ENCODE measurements at regions not wholly inside any gene's neighbourhood (a gene's known extent, or its start where the extent isn't known, plus 50 kb on each side); places are given as distances from the start of the nearest gene placed in this dataset.

DNA sequence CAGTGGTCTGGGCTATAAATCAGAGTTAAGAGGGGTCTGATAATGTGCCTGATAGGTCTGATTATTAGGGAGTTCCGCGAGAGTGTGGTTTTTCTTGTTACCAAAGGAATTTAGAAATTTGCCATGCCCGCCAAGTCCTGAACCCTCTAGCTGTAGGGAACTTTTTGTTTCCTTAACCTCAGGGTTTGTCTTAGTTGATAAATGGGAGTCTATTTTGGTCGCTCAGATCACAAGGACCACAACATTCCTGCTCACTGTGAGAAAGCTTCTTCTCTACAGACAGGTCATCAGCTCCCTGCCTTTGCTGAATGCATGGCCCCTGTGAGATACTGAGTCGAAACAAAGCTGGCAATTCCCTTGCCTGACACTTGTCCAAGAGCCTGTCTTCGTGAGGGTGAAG, 497.8 kb downstream of the HS3ST4 start:
- TF ChIP-seq, protein P1, sequence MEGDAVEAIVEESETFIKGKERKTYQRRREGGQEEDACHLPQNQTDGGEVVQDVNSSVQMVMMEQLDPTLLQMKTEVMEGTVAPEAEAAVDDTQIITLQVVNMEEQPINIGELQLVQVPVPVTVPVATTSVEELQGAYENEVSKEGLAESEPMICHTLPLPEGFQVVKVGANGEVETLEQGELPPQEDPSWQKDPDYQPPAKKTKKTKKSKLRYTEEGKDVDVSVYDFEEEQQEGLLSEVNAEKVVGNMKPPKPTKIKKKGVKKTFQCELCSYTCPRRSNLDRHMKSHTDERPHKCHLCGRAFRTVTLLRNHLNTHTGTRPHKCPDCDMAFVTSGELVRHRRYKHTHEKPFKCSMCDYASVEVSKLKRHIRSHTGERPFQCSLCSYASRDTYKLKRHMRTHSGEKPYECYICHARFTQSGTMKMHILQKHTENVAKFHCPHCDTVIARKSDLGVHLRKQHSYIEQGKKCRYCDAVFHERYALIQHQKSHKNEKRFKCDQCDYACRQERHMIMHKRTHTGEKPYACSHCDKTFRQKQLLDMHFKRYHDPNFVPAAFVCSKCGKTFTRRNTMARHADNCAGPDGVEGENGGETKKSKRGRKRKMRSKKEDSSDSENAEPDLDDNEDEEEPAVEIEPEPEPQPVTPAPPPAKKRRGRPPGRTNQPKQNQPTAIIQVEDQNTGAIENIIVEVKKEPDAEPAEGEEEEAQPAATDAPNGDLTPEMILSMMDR (IDR thresholded peaks at IDR 0.05; ENCODE audit: insufficient read depth, low read depth, low read length, missing control alignments), result no peak
- no peak overlapping the region for H3K4me3 ChIP-seq (ENCODE audit: low read depth, low read length)
- no peak for DNase-seq (ENCODE audit: low read depth)

DNA sequence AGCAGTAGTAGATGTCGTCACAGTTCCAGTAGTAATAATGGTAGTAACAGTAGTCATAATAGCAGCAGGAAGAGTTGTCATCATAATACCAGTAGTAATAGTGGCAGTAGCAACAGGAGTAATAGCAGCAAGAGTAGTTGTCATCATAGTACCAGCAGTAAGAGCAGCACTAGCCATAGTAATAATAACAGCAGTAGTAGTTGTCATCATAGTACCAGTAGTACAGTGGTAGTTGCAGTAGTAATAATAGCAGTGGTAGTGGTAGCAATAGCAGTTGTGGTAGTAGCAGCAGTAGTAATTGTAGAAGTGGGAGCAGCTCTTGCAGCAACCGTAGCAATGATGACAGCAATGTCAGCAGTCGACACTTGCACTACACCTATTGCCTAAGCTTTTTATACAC, 502.8 kb downstream of the HS3ST4 start:
- TF ChIP-seq, protein P1 (IDR thresholded peaks at IDR 0.05; ENCODE audit: insufficient read depth, low read depth, low read length, missing control alignments), result no peak
- DNase-seq (ENCODE audit: low read depth), result no peak
- no peak overlapping the region for H3K4me3 ChIP-seq (ENCODE audit: low read depth, low read length)

DNA sequence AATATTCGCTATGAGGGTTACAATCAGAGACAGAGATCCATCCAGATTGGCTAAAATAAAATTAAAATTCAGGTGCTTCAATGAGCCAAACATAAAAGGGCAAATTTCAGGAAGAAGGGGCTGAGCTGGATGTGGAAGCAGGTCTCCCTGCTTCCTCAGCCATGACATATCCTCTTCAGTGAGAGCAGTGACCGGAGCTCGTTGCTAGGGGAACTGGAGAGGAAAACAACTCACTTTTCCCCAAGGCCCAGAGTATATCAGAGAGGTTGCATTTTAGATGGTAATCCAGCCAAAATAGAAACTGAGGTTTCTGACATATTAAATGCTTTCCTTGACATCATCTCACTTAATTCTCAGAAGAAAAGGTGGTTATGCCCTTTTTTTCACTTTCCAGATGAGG, 503.5 kb downstream of the HS3ST4 start:
- TF ChIP-seq, protein P1 (IDR thresholded peaks at IDR 0.05; ENCODE audit: insufficient read depth, low read depth, low read length, missing control alignments), result no peak
- H3K4me3 ChIP-seq (ENCODE audit: low read depth, low read length), result no peak overlapping the region
- no peak for DNase-seq (ENCODE audit: low read depth)

DNA sequence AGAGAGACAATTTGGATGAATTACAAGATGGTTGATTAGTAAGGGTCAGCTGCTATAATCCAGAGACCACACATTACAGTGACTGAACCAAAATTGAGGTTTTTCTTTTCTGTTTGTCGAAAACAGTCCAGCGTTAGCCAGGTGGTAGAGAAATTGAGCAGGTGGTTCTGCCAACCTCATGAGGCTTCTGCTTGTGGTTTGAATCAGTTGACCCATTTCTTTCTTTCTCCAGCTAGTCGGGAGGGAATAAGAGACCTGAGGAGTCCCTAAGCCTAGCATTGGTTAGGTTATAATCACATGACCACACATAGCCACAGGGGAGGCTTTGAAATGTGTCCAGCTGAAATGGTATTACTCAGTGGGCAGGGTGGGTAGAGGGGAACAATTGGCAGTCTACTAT, 504.6 kb downstream of the HS3ST4 start:
- no peak overlapping the region for H3K4me3 ChIP-seq (ENCODE audit: low read depth, low read length)
- no peak for DNase-seq (ENCODE audit: low read depth)
- TF ChIP-seq, protein P1 (IDR thresholded peaks at IDR 0.05; ENCODE audit: insufficient read depth, low read depth, low read length, missing control alignments), result no peak

DNA sequence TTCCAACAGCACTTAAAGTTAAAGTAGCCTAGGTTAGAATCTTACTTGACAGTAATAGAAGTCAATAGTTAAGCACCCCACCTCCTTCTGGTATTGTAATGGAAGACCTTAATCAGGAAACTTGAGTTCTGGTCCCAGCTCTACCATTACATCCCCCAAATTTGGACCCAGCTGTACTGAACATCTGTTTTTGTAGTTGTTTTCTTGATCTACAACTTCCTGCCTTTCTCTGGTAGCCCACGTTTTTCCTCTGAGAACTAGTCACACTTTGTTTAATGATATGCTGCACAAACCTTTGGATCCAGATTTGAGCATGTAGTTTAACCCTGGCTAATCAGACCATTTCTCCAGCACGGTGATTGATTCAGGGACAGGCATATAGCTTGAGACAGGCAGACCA, 505.0 kb downstream of the HS3ST4 start:
- no peak for DNase-seq (ENCODE audit: low read depth)
- H3K4me3 ChIP-seq (ENCODE audit: low read depth, low read length), result no peak overlapping the region
- TF ChIP-seq, protein P1 (IDR thresholded peaks at IDR 0.05; ENCODE audit: insufficient read depth, low read depth, low read length, missing control alignments), result no peak

DNA sequence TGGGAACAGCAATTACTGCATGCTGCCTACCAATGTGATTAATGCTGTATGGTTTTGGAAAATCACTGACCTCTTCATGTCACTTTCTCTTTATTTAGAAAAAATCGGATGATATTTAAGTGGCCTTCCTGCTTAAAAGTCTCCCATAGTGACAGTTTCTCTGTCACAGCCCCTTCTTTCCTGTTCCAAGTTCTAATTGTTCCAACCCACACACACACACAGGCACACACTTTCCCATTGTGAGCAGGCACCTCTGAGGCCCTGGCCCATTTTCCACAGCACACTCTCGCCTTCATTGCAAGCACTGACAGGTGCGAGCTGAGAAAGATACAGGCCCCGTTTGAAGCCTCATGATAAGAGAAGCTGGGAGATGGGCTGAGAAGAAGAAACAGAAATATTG, 505.9 kb downstream of the HS3ST4 start:
- no peak for DNase-seq (ENCODE audit: low read depth)
- H3K4me3 ChIP-seq (ENCODE audit: low read depth, low read length), result no peak overlapping the region
- TF ChIP-seq, protein P1 (IDR thresholded peaks at IDR 0.05; ENCODE audit: insufficient read depth, low read depth, low read length, missing control alignments), result no peak

DNA sequence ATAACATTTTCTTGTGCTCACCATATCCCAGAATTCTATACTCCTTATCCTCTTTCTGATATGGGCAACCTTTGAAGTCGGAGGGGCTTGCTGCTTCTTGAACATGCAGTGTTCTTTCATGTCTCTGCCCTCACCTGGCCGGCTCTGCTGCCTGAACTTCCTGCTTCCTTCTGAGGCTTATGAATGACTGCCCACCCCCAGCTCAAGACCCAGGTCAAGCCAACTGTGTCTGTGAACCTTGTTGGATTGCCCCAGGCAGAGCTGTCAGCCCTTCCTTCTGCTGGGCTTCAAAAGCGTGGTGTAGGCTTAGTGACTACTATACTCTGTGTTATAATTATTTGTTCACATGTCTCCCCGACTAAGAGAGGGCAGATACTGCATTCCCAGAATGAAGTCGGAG, 506.5 kb downstream of the HS3ST4 start:
- DNase-seq (ENCODE audit: low read depth), result no peak

More for the DNA sequence above, 506.5 kb downstream of the HS3ST4 start:
- TF ChIP-seq, protein P1 (IDR thresholded peaks at IDR 0.05; ENCODE audit: insufficient read depth, low read depth, low read length, missing control alignments), result no peak
- H3K4me3 ChIP-seq (ENCODE audit: low read depth, low read length), result no peak overlapping the region
